ENCODE measurements at regions not wholly inside any gene's neighbourhood (a gene's known extent, or its start where the extent isn't known, plus 50 kb on each side); places are given as distances from the start of the nearest gene placed in this dataset.

DNA sequence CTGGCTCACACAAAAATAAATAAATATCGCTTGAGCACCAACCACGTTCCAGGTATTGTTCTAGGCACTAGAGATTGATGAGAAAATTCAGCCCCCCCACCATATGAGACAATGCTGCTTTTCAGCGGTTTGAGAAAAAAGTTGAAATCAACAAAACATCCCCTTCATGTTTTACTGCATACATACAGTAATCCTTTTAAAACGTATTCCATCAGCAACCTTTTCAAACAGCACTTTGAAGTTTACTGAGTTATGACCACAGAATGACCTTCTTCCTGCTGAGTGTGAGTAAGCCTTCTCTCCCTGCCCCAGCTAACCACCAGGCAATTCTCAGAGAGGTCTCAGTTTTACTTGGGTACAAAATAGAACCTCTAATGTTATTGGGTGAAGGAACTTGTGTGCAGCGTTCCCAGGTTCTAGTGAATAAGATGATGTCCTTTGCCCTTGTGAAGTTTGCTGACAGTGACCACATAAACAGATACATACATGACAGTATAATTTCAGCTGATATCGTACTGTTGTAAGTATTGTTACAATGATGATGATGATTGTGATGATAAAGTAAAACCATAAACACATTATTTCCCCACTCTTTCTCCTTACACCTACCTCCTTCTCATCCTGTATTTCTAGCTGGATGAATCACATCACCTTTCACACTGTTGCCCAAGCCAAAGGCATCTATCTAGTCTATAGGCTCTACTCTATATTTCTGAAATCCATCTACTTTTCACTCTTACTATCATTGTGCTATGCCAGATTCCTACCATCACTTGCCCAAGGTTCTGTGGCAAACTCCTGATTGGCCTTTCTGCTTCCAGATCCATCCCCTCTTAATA, 124.4 kb upstream of the KRR1 start:
- TF ChIP-seq EZH2 (IDR thresholded peaks at IDR 0.05; ENCODE audit: insufficient read depth, poor library complexity, severe bottlenecking) (no peak), EZH2phosphoT487 (IDR thresholded peaks at IDR 0.05; ENCODE audit: insufficient read depth, low read depth) (0 out of 2 replicates have a peak, but pooled peaks have one; percentile 37)
